H9 (cell line): ENCODE measurements at regions not wholly inside any gene's neighbourhood (a gene's known extent, or its start where the extent isn't known, plus 50 kb on each side); places are given as distances from the start of the nearest gene placed in this dataset.

ENCODE experiments used
- DNase-seq: peaks from one replicate; pipeline ENCODE4 v3.0.0-alpha.2; 2017
- H2AFZ ChIP-seq: one replicate; pipeline ENCODE4 v1.6.1; 2013; ENCODE audit warnings: mild to moderate bottlenecking, low read length, control low read depth, moderate library complexity
- H2AK5ac ChIP-seq: 2 replicates; pipeline ENCODE4 v1.6.1; 2013; ENCODE audit warnings: low read length, control low read depth, mixed read lengths; ENCODE audit not compliant: insufficient read length
- H2BK120ac ChIP-seq: one replicate; pipeline ENCODE4 v1.6.1; 2013; ENCODE audit warnings: low read depth, mild to moderate bottlenecking, low read length, control low read depth, inconsistent platforms; ENCODE audit not compliant: poor library complexity, severe bottlenecking
- H2BK12ac ChIP-seq: 2 replicates; pipeline ENCODE4 v1.6.1; 2013; ENCODE audit warnings: low read length, control low read depth, mixed read lengths, low read depth; ENCODE audit not compliant: insufficient read length
- H2BK15ac ChIP-seq: 2 replicates; pipeline ENCODE4 v1.6.1; 2013; ENCODE audit warnings: low read depth, low read length, control low read depth
- H2BK20ac ChIP-seq: one replicate; pipeline ENCODE4 v1.6.1; 2013; ENCODE audit warnings: low read depth, mild to moderate bottlenecking, low read length, control low read depth, inconsistent platforms; ENCODE audit not compliant: poor library complexity, severe bottlenecking
- H2BK5ac ChIP-seq: 2 replicates; pipeline ENCODE4 v1.6.1; 2013; ENCODE audit warnings: low read length, control low read depth, mixed read lengths; ENCODE audit not compliant: insufficient read length
- H3K14ac ChIP-seq: 2 replicates; pipeline ENCODE4 v1.6.1; 2013; ENCODE audit warnings: low read length, control low read depth; ENCODE audit not compliant: insufficient read depth
- H3K18ac ChIP-seq: 2 replicates; pipeline ENCODE4 v1.6.1; 2013; ENCODE audit warnings: low read depth, mild to moderate bottlenecking, mixed read lengths, low read length, control low read depth; ENCODE audit not compliant: insufficient read length
- H3K23ac ChIP-seq: 2 replicates; pipeline ENCODE4 v1.6.1; 2013; ENCODE audit warnings: low read length, control low read depth, mixed read lengths, low read depth; ENCODE audit not compliant: insufficient read length
- H3K23me2 ChIP-seq: 2 replicates; pipeline ENCODE4 v1.6.1; 2013; ENCODE audit warnings: low read depth, mild to moderate bottlenecking, mixed read lengths, low read length, control low read depth; ENCODE audit not compliant: insufficient read length, poor library complexity, severe bottlenecking
- H3K27ac ChIP-seq: 2 replicates; pipeline ENCODE4 v1.5.1; 2013; ENCODE audit warnings: low read length, control low read depth, mixed read lengths, low read depth; ENCODE audit not compliant: insufficient read length
- H3K27me3 ChIP-seq: 2 replicates; pipeline ENCODE4 v1.6.1; 2013; ENCODE audit warnings: low read length, control low read depth, inconsistent platforms; ENCODE audit not compliant: insufficient read depth
- H3K4ac ChIP-seq: 2 replicates; pipeline ENCODE4 v1.6.1; 2013; ENCODE audit warnings: low read depth, mild to moderate bottlenecking, control low read depth, inconsistent platforms, low read length, moderate library complexity
- H3K4me1 ChIP-seq: 2 replicates; pipeline ENCODE4 v1.6.1; 2013; ENCODE audit warnings: low read length, control low read depth, inconsistent platforms; ENCODE audit not compliant: insufficient read depth
- H3K4me2 ChIP-seq: 2 replicates; pipeline ENCODE4 v1.6.1; 2013; ENCODE audit warnings: low read length, control low read depth, mixed read lengths; ENCODE audit not compliant: insufficient read length, insufficient read depth
- H3K56ac ChIP-seq: 2 replicates; pipeline ENCODE4 v1.6.1; 2013; ENCODE audit warnings: low read depth, mild to moderate bottlenecking, mixed read lengths, low read length, control low read depth; ENCODE audit not compliant: insufficient read length
- H3K79me1 ChIP-seq: 2 replicates; pipeline ENCODE4 v1.6.1; 2013; ENCODE audit warnings: low read depth, mild to moderate bottlenecking, moderate library complexity, low read length, control low read depth, inconsistent platforms; ENCODE audit not compliant: insufficient read depth, poor library complexity, severe bottlenecking
- H3K79me2 ChIP-seq: 2 replicates; pipeline ENCODE4 v1.6.1; 2013; ENCODE audit warnings: low read length, control low read depth, inconsistent platforms; ENCODE audit not compliant: insufficient read depth
- H3K9ac ChIP-seq: 2 replicates; pipeline ENCODE4 v1.6.1; 2013; ENCODE audit warnings: low read length, control low read depth, mixed read lengths; ENCODE audit not compliant: insufficient read length; ENCODE audit errors: extremely low read depth
- H3K9me3 ChIP-seq: one replicate; pipeline ENCODE4 v1.6.1; 2013; ENCODE audit warnings: low read depth, low read length, inconsistent platforms; ENCODE audit not compliant: control insufficient read depth
- H3T11ph ChIP-seq: one replicate; pipeline ENCODE4 v1.6.1; 2013; ENCODE audit warnings: mild to moderate bottlenecking, low read length, control low read depth, inconsistent platforms
- H4K20me1 ChIP-seq: one replicate; pipeline ENCODE4 v1.6.1; 2013; ENCODE audit not compliant: control insufficient read depth, insufficient read length, insufficient read depth
- H4K5ac ChIP-seq: 2 replicates; pipeline ENCODE4 v1.6.1; 2013; ENCODE audit warnings: low read depth, mild to moderate bottlenecking, mixed read lengths, low read length, control low read depth; ENCODE audit not compliant: insufficient read length
- H4K8ac ChIP-seq: replicated peaks from 2 replicates; pipeline ENCODE4 v1.6.1; 2013; ENCODE audit warnings: low read length, control low read depth, mixed read lengths, low read depth; ENCODE audit not compliant: insufficient read length
- H4K91ac ChIP-seq: 2 replicates; pipeline ENCODE4 v1.6.1; 2013; ENCODE audit warnings: low read depth, mild to moderate bottlenecking, moderate library complexity, mixed read lengths, low read length, control low read depth; ENCODE audit not compliant: insufficient read length
- H3K27ac Mint-ChIP-seq, 3 experiments: 2 replicates in 2 of 3; 3 replicates in 1 of 3; pipeline ENCODE4 v1.8.0; 2020 to 2021; ENCODE audit warnings: mixed read lengths in 3 of 3, mild to moderate bottlenecking in 1 of 3, moderate library complexity in 1 of 3
- H3K27me3 Mint-ChIP-seq: 2 replicates; pipeline ENCODE4 v1.8.0; 2021; ENCODE audit warnings: low read depth, mild to moderate bottlenecking, moderate library complexity, mixed read lengths
- H3K36me3 Mint-ChIP-seq, 3 experiments: 2 replicates in 2 of 3; 3 replicates in 1 of 3; pipeline ENCODE4 v1.8.0; 2020 to 2021; ENCODE audit warnings: low read depth in 3 of 3, mixed read lengths in 3 of 3; ENCODE audit not compliant: insufficient read depth in 1 of 3
- H3K4me1 Mint-ChIP-seq, 2 experiments: 2 replicates each; pipeline ENCODE4 v1.8.0; 2020; ENCODE audit warnings: mixed read lengths in 2 of 2
- H3K4me3 Mint-ChIP-seq, 2 experiments: 2 replicates in 1 of 2; 3 replicates in 1 of 2; pipeline ENCODE4 v1.8.0; 2020 to 2021; ENCODE audit warnings: mild to moderate bottlenecking in 2 of 2, mixed read lengths in 2 of 2, moderate library complexity in 1 of 2
- H3K9me3 Mint-ChIP-seq, 2 experiments: 2 replicates in 1 of 2; 3 replicates in 1 of 2; pipeline ENCODE4 v1.8.0; 2020; ENCODE audit warnings: mild to moderate bottlenecking in 2 of 2, mixed read lengths in 2 of 2, moderate library complexity in 1 of 2
- CTCF ChIP-seq: fragments of 200-600 bp; sonication (generic); conservative IDR thresholded peaks from 3 replicates; pipeline ENCODE4 v1.8.0; 2021; ENCODE audit warnings: antibody characterized with exemption, mild to moderate bottlenecking
- WGBS: extraction: QIAGEN DNeasy Blood & Tissue Kit; methylation state at CpG from one replicate; pipeline ENCODE4 v1.1.7; 2013; ENCODE audit warnings: missing lambda C conversion rate, low lambda C conversion rate, mixed read lengths; ENCODE audit not compliant: insufficient read length; ENCODE audit errors: extremely low coverage; 5-methylcytosine and 5-hydroxymethylcytosine counted together

GRCh38 chr5:128844354-128844923 is 120.8 kb upstream of the SLC27A6 start:
- WGBS = no CpG with 5 or more reads among the region's 2 CpGs
- no peak overlapping the region for H4K91ac ChIP-seq
- H2AK5ac ChIP-seq = no peak overlapping the region
- H3K4me1 ChIP-seq = no peaks in the 10 kb centered on the region
- no peak overlapping the region for H2BK20ac ChIP-seq
- H3K27me3 ChIP-seq = no peaks in the 10 kb centered on the region
- H3K27ac Mint-ChIP-seq = no peak overlapping the region
- H3K18ac ChIP-seq = no peak overlapping the region
- no peak overlapping the region for H2BK15ac ChIP-seq
- H3K9me3 Mint-ChIP-seq = peaks cover 14 to 17% of the 10 kb centered on the region in 2 experiments
- H3K4me1 Mint-ChIP-seq = no peaks in the 10 kb centered on the region
- no peak overlapping the region for H3K4me2 ChIP-seq
- no peak overlapping the region for H3K23ac ChIP-seq
- no peak overlapping the region for H3T11ph ChIP-seq
- H2BK120ac ChIP-seq = no peak overlapping the region
- DNase-seq = no peak
- no peaks in the 10 kb centered on the region for H3K79me2 ChIP-seq
- no peaks in the 10 kb centered on the region for H4K20me1 ChIP-seq
- no peak overlapping the region for H2AFZ ChIP-seq
- H3K27me3 Mint-ChIP-seq = no peaks in the 10 kb centered on the region
- H3K14ac ChIP-seq = no peak overlapping the region
- peaks cover 0 to 13% (median 2%) of the 10 kb centered on the region in 3 experiments; a peak in 4 of 7 replicates for H3K36me3 Mint-ChIP-seq
- H3K4me3 Mint-ChIP-seq = no peak overlapping the region
- H2BK12ac ChIP-seq = no peak overlapping the region
- H3K79me1 ChIP-seq = no peaks in the 10 kb centered on the region
- H3K27ac ChIP-seq = no peak overlapping the region
- H3K9ac ChIP-seq = no peak overlapping the region
- no peaks in the 10 kb centered on the region for H3K23me2 ChIP-seq
- no peak overlapping the region for H2BK5ac ChIP-seq
- no peak overlapping the region for H3K4ac ChIP-seq
- H4K8ac ChIP-seq = no peak overlapping the region
- no peak overlapping the region for H3K56ac ChIP-seq
- no peaks in the 10 kb centered on the region for H3K9me3 ChIP-seq
- TF ChIP-seq CTCF = peak; percentile 62; the same call in 2 of the 3 replicates
- H4K5ac ChIP-seq = no peak overlapping the region
